IPS DF 4.7 (cell line): ENCODE measurements at regions not wholly inside any gene's neighbourhood (a gene's known extent, or its start where the extent isn't known, plus 50 kb on each side); places are given as distances from the start of the nearest gene placed in this dataset.
"Not testable (repeated sequence)": the region's sequence is repeated elsewhere in the genome, so short reads cannot be mapped to it uniquely, and the experiment has no call there.

ENCODE experiments used
- DNase-seq: peaks from one replicate; pipeline ENCODE4 v3.0.0-alpha.2; 2013; ENCODE audit warnings: low spot score; ENCODE audit errors: extremely low read depth

GRCh38 chr4:79850626-79851025 lies 222.4 kb downstream of the ANTXR2 start:
- no peak for DNase-seq

DNA sequence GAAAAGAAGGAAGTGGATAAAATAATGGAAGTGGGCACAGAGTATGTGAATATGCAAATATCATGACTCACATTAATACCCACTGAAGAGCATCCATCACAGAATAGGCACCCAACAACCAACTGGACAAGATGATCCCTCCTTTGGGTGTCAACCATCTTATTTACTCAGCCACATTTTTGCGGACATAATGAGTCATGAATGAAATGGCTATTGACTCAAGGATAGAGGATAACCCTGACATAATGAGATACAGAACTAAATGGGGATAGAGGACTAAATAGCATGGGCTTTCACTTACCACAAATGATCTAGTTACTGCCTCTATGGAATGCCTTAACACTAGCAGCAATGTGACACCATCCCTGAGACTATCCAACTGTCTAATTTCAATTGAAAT lies 224.7 kb downstream of the ANTXR2 start:
- no peak for DNase-seq

DNA sequence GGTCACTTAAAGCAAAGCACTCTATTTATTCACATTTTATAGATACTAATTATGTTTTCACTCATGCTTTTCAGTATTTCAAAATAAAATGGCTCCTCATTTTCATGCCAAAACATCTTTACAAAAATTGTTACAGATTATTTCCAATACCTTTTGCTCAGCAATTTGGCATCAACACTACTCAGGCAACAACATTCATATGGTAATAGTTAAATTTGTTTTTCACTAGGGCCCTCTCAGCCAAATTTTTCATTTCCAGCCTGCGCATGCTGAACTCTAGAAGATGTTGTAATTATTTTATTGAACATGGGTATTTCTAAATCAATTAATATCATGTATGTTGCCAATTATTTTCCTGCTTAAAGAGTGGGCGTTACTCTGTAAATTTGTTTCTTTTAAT lies 225.6 kb downstream of the ANTXR2 start:
- DNase-seq = no peak

DNA sequence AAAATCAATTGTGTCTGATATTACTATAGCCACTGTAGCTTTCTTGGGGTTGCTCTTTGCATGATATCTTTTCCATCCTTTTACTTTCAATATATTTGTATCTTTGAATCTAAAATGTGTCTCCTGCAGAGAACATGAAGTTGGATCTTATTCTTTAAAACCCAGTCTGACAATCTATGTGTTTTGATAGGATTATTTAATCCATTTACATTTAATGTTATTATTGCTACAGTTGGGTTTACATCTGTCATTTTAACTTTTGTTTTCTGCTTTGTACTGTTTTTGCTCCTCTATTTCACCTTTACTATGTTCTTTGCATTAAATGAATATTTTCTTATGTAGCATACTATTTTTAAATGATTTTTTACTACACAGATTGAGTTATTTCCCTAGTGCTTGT lies 230.9 kb downstream of the ANTXR2 start:
- DNase-seq = no peak

- no peak for DNase-seq
Observed at GRCh38 chr4:79833857-79834256, 239.2 kb downstream of the ANTXR2 start.

DNA sequence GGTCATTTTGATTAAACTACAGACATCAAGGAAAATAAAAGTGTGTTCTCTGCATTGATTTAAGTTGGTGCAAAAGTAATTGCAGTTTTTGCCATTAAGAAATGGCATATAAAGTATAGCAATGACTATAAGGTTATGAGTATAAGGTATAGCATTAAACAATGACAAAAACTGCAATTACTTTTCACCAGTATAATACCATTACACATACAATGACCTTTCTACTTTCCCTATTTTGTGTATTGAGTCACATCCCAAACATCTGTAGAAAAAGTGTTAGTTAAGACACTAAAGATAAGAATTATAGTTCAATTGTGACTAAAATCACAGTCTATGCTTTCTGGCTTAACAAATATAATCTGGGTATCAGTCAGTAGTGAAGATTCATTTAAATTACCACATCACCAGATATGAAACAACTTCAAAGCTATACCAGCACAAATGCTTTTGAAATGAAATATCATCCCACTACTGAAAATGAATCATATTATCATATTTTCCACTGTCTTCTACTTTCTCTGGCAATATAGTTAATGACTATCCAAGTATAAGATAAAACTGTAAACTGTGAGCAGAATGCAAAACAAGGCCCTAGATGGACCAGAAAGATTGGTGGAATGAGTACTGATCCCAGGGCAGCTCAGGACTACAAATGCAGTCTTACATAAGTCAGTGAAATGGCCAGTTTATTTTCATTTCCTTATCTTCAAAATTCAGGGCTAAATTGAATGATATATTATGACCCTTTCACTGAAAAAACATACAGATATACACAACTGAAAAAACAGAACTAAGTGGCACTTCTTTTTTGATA lies 241.1 kb downstream of the ANTXR2 start:
- no peak for DNase-seq

GRCh38 chr4:79831119-79831528 lies 241.9 kb downstream of the ANTXR2 start:
- no peak for DNase-seq

GRCh38 chr4:79827283-79827682 lies 245.7 kb downstream of the ANTXR2 start:
- DNase-seq = no peak

DNA sequence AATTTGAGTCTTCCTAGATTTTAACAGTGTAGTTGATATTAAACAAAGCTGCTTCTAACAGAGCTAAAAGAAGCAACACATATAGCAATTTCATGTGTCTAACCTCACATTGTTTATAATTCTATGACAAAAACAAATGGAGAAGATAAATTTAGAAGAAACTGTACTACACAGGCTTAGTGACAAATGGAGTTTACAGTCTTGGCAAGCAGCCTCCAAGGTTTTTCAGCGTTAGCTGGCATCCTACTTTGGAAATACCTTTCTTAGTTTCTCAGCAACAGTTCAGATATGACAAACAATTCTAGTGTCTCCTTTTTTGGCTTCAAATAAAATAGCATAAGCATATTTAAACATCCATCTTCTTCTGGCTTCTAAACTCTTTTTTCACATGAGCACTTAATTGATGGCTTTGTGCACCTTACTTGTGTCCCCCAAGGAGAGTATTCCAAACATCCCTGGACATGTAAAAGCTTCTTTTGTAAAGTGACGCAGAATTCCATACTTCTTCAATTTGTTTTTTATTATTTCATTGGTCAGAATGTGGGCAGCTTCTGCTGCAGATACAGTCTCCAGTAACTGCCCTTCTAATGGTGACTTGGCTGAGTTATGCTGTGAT lies 249.8 kb downstream of the ANTXR2 start:
- DNase-seq = no peak

DNA sequence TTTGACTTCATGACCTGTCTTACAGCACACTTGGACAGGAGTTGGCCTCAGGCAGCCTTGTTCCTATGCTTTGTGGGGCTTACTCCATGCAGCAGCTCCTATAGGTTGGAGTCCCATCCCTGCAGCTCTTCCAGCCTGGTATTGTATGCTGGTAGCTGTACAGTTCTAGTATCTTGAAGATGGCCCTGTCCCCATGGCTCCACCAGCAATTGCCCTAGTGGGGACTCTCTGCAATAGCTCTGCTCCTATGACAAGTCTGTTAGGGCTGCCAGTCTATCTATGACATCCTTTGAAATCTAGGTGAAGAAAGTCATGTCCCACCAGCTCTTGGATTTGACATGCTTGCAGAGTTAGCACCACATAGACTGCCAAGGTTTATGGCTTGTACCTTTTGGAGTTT lies 252.6 kb downstream of the ANTXR2 start:
- no peak for DNase-seq

- DNase-seq = not testable (repeated sequence)
Observed at GRCh38 chr4:79807933-79808332, 265.1 kb downstream of the ANTXR2 start.

- no peak for DNase-seq
Observed at GRCh38 chr4:79798047-79798446, 275.0 kb downstream of the ANTXR2 start.

DNA sequence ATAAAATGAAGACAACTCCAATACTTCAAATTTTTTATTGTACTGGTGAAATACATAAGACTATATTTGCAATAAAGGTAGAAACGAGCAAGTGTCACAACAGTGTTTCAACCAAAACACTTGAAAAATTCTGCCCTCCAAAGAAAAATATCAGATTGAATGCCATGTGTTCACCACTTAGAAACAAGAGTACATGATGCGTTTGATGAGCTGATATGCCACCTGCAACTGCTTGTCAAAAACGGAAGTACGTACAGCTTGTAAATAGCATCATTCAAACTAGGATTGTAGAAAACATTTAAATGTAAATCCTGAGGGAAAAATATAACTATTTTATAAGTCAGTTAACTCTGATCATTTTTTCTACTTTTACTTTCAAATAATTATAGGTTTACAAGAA lies 276.1 kb downstream of the ANTXR2 start:
- no peak for DNase-seq

GRCh38 chr4:79788884-79789283 lies 284.1 kb downstream of the ANTXR2 start:
- DNase-seq = no peak

DNA sequence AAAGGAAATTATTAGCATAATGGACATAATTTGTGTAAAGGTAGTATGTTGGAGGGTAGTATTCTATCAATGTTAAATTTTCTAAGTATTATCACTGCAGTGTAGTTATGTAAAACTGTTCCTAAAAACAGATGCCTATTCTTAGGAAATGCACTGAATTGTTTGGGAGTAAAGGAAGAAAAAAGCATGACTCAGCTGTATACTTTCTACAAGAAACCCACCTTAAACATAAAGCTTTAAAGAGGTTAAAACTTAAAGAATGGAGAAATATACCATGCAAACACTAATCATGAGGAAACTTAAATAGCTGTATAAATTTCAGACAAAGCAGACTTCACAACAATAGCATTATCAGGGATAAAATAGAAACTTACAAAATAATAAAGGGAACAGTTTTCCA lies 292.9 kb downstream of the ANTXR2 start:
- no peak for DNase-seq

DNA sequence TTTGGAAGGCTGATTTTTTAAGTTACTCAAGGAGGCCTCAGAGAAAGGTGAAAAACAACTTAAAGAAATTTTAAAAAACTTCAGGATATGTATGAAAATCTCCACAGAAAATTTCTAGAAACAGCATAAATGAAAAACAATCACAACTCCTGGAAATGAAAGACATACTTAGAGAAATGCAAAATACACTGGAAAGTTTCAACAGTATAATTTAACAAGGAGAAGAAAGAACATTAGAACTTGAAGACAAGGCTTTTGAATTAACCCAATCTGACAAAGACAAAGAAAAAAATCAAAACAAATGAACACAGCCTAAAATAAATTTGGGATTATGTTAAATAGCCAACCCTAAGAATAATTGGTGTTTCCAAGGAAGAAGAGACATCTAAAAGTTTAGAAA lies 300.5 kb downstream of the ANTXR2 start:
- DNase-seq = no peak

DNA sequence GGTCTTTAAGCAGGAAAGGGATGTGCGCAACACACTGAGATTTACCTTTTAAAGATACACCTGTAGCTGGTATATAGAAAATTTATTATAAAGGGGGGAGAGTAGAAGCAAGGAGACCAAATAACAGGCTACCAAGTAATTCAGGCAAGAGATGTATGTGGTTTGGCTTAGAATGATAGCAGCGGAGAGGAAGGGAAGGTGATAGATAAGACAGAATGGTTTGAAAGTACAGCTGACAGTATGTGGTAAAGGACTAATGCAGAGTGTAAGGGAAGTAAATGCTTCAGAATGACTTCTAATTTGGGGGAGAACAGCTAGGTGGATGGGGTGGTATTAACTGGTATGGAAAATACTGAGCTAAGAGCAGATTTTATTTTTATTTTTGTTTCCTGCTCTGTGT lies 308.9 kb downstream of the ANTXR2 start:
- DNase-seq = no peak

DNA sequence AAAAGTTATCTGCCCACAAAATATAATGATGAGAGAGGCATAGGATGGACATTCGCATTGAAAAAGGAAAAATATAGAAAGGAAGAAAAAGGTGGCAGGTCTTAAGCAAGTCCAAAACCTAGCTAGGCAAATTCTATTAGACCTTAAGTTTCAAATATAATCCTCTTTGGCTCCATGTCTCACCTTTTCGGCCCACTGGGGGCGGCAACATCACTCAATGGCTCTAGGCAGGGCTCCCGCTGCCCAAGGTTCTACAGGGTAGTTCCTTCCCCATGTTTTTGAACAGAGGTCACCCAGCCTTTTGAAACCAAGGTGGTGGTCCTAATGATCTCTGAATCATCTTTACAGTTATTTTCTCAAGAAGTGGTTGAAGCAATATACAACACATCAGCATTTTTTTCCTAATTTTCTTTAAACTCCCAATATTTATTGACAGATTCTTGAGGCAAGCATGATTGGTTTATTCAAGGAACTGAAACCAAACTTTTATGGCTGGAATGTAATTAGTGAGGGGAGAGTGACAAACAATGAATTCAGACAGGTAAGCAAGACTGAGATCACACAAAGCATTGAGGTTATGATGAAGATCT lies 309.4 kb downstream of the ANTXR2 start:
- DNase-seq = no peak

DNA sequence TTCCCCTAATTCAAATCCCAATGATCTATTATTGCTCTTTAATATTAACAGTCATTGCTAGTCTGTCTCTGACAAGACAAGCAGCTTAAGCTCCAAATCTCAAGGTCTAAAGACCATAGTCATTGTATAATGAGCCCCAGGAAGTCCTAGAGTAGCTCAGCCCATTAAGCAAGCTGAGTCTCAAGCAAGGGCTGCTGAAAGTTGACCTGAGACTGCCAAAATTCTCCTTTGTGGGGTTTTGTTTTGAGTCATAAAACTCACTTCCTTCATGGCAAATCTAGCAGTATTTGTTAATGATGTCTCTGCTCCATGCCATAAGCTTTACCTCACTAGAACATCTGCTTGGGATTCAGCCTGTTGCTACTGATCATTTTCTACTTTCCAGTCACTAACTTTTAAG lies 313.2 kb downstream of the ANTXR2 start:
- DNase-seq = no peak

- DNase-seq = no peak
Observed at GRCh38 chr4:79757600-79757999, 315.4 kb downstream of the ANTXR2 start.

- no peak for DNase-seq
Observed at GRCh38 chr4:79756140-79756895, 316.7 kb downstream of the ANTXR2 start.

DNA sequence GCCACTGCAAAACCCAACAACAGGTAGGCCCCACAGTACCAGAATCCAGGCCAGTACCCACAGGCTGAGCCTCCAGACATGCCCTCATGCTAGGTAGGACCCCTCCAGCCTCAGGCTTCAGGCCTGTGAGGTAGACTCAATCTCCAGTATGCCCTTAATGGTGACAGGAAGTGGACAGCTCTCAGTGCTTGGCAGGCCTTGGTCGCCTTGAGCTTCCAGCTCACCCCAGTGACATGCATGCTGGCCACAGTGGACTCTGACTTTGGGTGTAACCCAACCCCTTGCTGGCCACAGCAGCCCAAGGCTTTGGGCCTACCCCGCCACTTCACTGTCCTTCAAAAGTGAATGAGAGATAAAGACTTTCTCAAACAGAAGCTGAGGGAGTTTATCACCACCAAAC lies 324.2 kb downstream of the ANTXR2 start:
- DNase-seq = no peak
